ENCODE measurements at regions not wholly inside any gene's neighbourhood (a gene's known extent, or its start where the extent isn't known, plus 50 kb on each side); places are given as distances from the start of the nearest gene placed in this dataset.

DNA sequence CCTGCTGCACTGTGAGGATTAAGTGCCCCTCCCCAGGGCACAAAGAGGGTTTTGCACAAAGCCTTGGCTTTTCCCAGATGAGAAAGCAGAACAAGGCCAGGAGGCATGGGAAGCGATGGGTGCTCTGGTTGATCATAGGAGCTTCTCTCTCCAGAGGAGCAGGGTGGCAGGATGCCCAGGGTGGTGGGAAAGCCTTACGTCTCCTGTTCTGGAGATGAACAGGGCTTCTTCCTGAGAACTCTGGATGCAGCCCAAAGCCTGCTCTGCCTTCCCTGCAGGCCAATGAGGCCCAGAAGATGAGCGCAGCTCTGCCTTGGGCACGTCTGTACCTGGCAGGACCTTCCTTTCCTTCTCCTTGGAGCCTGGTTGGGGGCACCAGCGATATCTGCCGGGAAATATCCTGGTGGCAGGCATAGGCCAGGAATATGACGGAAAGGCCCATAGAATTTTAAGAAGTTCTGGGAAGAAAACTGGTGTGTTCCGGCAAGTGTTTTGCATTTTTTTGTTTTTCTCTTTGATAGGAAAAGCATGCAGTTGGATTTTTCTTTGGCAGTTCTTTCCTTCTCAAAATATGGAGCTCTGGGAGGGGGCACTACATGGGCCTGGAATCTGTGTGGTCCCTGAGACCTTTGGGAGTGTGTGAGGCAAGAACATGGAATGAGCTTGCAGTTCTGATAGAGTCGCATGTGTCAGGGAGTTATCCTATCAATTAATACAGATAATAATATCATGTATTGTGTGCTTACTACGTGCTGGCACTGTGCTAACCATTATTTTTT lies 253.2 kb upstream of the KLF4 start:
- TF ChIP-seq POLR2A (IDR thresholded peaks at IDR 0.05) = no peak
- TF ChIP-seq, protein P1, sequence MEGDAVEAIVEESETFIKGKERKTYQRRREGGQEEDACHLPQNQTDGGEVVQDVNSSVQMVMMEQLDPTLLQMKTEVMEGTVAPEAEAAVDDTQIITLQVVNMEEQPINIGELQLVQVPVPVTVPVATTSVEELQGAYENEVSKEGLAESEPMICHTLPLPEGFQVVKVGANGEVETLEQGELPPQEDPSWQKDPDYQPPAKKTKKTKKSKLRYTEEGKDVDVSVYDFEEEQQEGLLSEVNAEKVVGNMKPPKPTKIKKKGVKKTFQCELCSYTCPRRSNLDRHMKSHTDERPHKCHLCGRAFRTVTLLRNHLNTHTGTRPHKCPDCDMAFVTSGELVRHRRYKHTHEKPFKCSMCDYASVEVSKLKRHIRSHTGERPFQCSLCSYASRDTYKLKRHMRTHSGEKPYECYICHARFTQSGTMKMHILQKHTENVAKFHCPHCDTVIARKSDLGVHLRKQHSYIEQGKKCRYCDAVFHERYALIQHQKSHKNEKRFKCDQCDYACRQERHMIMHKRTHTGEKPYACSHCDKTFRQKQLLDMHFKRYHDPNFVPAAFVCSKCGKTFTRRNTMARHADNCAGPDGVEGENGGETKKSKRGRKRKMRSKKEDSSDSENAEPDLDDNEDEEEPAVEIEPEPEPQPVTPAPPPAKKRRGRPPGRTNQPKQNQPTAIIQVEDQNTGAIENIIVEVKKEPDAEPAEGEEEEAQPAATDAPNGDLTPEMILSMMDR (IDR thresholded peaks at IDR 0.05) = no peak

Data from right lobe of liver (tissue), 4 donors.